Superior temporal gyrus (tissue), 1 donor: ENCODE measurements at regions not wholly inside any gene's neighbourhood (a gene's known extent, or its start where the extent isn't known, plus 50 kb on each side); places are given as distances from the start of the nearest gene placed in this dataset.

ENCODE experiments used
- DNase-seq: peaks from one replicate; pipeline ENCODE4 v3.0.0-alpha.2; 2016; ENCODE audit errors: extremely low spot score

DNA sequence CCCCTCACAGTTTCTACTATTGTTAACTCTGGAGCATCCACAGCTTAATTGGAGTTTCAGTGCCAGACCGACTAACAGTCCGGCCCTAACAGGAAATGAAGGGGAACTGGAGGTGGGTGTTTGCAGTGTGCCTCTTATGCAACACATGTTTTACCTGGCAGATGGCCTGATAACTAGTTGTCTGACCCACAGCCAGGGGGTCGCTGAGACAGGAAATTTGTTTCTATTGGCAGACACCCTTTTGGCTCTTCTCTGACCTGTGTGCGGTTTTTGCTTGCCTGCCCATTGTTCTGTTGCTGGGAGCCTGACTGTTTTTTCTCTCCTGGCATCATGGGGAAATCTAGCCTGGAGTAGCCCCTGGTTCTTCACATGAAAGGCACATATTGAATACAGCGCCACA lies 1329.8 kb downstream of the DSC3 start:
- no peak for DNase-seq

DNA sequence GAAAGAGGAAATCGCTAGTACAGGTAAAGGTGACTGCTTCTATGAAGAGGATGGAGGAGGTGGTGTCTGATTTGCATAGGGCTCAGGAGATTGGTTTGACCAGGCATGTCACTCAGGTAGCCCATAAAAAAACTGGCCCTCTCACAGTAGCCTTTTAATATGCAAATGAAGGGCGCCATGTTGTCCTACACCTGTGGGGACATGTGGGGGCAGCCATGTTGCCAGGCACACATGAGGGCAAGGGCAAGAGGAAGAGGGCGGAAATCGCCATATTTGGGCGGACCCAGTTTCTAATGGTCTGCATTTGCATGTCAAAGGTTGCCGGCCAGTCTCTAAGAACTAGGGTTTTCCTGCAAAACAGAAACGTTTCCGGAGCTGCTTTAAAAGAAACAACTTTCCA lies 1330.6 kb downstream of the DSC3 start:
- no peak for DNase-seq

DNA sequence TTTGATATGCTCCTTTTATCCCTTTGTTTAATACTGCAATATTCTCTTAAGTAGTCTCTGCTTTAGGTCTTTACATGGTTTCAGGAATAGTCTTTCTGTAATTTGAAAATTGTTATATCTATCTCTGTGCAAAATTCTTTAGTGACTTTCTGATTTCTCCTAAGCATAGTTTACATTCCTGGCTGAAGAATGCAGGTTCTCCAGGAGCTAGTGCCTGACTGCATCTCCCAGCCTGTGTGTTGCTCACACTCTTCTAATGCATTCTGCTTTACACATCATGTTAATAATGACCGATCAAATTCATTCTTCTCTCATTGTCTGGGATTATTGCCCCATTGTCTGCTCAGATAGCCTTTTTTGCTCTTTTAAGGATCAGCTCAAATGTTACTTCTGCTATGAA lies 1349.2 kb downstream of the DSC3 start:
- DNase-seq = no peak

DNA sequence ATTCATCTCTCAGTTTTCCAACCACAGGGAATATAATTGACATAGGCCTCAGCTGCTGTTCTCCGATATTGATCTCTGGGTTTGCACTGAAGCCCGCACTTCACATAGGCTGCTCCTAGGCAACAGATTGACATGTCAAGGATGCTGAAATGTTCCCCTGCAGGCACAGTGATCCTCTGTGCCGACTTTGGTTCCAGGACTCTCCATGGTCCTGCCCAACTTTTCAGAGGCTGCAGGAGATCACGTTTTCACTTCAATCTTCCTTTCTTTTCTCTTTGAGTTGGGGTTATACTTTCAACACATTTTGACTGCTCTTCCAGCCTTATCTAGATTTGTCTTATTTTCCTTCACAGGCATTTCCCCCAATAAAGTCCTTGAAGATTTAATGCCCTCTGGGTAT lies 1361.0 kb downstream of the DSC3 start:
- no peak for DNase-seq

DNA sequence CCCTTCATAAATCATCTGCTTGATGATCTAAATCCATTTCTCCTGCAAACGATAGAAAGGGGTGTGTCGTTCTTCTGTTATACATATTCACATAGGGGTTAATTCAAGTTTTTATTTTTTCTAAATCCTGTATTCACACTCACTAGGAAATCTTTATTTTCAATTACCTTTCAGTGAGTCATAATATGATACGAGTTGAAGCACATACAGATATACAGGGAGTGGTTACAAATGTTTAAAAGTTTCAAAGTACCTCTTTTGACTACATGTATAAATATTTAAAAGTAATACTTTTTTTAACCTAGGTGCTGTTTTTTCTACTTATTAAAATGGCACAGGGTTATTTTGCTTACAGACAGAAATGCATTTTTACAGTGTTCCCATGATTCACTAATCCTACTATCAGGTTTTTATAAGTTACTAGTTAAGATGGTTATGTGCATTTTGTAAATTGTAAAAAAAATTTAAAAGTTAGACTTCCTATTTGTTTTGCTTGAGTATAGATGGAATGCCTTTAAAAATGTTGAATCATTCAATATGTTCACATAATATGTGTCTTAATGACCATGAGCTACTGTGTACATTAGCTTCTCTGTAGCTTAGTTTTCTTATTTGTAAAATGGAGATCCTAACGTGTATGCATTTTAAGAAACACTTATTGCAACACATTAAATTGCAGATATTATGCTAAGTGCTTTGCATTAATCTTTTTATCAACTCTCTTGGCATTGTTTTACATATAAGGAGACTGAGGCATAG lies 1378.1 kb downstream of the DSC3 start:
- DNase-seq = no peak

DNA sequence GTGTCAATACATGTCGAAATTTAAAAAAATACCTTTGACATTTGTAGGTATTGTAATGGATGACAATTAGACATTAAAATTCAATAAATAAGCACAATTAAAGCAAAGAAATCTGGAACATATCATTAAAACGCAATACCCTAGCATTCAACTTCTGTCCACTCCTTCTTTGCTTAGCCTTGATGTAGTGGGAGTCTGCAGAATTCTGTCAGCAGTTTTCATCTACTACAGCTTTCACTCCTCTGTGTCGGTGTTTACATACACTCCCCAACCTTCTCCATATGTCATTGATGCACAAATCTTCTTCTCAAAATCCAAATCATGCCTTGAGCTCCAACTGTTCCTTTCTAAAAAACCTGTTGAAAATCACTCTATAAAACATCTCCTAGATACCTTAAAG lies 1380.6 kb downstream of the DSC3 start:
- DNase-seq = no peak

DNA sequence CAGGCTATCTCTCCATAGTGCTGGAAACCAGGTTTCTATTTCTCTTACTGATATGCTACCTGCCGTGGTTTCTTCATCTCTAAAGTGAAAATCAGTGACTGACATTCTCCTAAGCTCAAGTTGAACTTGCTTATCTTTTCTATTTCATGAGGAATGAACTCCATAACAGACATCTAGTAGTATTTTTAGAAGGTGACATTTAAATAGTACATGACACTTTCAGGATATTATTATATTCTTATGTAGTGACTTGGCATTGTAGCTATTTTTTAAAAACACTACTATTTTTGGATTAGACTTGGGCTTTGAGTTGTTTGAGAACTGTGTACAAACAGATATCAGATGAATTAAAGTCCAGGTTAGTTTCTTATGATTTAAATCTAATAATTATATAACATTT lies 1381.8 kb downstream of the DSC3 start:
- DNase-seq = no peak

DNA sequence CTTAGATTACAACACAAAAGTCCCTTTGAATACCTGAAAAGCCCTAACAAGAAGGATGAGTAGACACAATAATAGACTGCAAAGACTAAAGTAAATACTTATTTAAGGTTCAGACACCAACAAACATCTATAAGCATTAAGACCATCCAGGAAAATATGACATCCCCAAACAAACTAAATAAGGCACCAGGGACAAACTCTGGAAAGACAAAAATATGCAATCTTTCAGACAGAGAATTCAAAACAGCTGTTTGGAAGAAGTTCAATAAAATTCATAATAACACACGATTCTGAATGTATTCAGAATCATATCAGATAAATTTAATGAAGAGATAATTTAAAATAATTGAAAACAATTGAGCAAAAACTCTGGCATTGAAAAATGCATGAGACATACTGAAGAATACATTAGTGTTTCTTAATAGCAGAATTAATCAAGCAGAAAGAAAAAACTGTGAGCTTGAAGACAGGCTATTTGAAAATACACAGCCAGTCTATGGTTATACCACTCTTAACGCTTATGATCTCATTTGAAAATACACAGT lies 1388.8 kb downstream of the DSC3 start:
- no peak for DNase-seq

DNA sequence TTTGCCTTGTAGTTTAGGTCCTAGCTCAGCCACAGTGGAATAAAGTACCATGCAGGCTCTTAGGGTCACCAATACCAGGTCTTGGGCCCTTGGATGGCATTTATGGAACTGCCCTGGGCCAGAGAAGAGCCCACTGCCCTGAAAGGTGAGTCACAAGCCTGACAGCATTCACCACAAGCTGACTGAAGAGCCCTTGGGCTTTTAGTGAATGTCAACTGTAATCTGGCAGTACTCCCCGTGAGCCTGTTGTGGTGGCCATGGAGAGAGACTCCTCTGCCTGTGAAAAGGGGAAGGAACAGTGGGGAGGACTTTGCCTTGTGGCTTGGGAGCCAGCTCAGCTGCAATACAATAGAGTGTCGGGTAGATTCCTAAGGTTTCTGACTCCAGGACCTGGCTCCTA lies 1389.7 kb downstream of the DSC3 start:
- no peak for DNase-seq

DNA sequence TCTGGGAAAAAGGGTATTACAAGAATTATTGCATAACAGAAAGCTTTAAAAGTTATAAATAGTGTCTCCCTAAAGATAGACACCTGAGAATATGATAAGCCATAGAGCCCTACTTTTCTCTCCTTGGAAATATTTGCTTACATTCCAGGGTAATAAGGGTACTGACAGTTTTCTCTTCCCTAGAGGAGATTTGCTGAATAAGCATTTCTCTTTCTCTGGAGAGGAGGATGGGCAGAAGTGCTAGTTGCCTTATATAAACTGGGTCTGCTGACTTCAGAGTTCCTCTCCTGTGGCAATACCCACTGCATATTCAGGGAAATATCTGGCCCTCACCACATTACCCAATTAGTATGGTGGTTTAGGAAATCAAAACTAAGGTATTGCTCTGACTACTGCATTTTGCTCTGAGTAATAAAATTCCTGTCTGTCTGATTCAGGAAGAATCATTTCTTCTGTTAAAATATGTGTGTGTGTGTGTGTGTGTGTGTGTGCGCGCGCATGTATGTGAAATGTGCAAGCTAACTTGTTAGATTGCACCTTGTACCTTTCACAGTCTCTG lies 1391.3 kb downstream of the DSC3 start:
- DNase-seq = no peak

DNA sequence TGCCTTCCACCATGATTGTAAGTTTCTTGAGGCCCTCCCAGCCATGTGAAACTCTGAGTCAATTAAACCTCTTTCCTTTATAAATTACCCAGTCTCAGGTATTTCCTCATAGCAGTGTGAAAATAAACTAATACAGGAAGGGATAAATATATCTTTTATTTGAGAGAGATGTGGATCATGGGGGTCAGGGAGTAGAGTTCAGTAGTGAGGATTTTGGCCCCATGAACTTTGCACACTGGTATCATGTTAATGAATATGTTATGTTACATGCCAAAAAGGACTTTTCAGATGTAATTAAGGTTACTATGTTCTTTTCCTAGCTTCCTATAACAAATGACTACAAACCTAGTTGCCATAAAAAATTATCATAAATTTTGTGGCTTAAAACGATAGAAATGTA lies 1393.7 kb downstream of the DSC3 start:
- DNase-seq = no peak

DNA sequence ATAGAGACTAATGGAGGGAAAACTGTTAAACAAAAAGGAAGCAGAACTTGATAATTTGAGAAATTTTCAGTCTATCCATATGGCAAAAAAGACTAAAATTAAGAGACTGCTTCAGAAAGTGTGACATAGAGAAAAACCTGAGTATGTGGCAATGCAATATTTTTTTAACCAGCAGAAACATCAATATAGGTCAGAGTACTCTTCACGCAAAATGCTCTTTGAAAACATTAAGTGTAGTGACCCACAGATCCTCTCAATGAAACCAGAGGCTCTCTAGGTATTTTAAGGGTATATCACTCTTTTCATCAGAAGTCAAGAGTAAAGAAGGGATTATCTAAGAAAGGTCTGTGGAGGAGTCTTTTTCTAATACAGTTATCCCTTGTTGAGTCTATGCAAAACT lies 1394.8 kb downstream of the DSC3 start:
- no peak for DNase-seq

DNA sequence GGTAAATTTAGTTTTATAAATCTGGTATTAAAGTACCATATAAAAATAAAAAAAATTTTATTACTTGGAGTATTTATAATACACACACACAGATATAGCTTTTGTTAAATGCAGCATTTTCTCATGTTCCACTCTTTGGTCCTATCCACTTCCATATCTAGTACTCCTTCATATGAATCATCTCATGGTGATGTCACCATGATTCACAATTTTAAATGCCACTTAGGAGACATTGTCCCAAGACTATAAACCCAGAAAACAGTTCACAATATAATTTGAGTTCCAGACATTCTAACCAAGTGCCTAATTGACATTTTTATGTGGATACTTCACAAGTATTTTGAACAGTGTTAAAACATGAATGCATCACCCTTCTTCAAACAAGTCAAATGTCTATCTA lies 1398.3 kb downstream of the DSC3 start:
- DNase-seq = no peak

DNA sequence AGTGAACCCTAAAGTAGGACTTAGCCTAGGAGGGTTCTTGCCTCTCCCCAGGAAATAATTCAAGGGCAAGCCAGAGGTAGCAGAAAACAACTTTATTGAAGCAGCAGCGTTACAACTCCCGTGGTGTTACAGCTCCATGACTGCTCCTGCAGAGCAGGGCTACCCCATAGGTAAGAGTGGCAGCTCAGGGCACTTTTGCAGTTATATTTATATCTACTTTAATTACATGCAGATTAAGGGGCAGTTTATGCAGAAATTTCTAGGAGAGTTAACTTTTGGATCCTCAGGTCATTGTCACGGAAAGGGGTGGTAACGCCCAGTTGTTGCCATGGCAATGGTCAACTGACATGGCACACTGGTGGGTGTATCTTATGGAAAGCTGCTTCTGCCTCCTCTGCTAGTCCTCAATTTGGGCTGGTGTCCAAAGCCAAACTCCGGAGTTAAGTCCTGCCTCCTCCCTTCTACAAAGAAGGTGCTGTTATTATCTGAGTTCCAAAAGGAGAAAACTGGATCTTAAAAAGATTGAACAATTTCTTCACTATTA lies 1413.0 kb downstream of the DSC3 start:
- DNase-seq = no peak

DNA sequence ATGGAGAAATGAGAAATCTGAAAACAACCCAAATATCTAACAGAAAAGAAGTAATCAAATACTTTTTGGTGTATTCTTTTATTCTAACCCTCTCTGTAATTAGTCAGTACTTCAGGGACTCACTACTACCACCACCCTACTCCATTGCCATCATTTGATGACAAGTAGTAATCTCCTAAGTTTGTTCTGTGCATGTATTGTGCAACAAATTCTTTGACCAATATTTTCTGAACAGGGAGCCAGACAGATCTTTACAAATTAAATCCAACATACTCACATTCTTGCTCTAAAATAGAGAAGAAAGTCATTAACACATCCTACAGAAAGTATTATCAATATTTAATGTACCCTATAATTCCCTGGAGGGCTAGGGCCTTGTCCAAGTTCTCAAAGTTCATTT lies 1416.4 kb downstream of the DSC3 start:
- no peak for DNase-seq

DNA sequence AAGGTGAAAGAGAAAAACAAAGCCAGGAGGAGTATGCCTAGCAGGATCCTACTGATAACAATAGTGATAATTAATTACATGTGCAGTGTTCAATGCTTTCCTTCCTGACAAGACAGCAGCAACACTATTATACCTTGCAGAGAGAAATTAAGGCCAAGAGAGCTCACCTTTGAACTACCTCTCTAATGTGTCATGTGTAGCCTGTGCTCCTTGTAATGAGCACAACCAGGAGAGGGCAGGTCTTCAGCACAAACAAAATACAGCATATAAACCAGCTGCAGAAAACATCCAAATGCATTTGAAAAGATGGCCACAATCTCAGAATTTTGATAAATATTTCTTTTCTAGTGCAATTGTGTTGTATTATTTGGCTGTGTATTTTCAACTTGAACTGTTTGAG lies 1425.7 kb downstream of the DSC3 start:
- no peak for DNase-seq

DNA sequence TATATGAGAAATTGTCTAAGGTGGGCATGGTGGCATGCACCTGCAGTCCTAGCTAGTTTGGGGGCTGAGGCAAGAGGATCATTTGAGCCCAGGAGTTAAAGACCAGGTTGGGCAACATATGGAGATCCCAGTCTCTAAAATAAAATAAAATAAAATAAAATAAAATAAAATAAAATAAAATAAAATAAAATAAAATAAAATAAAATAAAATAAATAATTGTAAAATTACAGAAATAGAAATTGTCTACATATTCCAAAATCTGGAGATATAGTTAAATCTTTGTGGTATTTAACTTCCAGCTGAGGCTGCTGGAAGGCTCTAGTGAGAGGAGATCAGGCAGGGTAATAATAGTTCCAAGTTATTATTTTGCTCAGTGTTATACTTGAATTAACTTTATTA lies 1432.1 kb upstream of the CDH2 start:
- DNase-seq = no peak

DNA sequence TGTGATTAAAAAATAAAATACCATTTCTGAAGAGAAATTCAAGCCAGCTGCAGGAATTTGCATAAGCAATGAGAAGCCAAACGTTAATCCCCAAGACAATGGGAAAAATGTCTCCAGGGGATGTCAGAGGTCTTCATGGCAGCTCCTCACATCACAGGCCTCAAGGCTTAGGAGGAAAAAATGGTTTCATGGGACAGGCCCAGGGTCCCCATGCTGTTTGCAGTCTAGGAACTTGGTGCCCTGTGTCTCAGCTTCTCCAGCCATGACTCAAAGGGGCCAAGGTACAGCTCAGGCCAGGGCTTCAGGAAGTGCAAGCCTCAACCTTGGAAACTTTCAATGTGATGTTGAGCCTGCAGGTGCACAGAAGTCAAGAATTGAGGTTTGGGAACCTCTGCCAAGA lies 1428.4 kb upstream of the CDH2 start:
- DNase-seq = no peak

DNA sequence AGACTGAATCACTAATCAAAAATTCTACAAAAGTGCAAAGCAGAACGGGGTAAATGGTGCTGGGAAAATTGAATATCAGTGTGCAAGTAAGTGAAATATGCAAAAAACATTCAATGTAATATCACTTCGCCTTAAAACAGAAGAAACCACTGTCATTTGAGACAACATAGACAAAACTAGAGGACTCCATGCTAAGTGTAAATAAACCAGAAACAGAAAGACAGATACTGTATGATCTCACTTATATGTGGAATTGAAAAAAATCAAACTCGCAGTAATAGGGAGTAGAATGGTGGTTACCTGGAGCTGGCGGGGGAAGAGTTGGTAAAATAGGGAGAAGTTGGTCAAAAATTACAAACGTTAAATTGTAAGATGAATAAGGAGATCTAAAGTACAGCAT lies 1420.0 kb upstream of the CDH2 start:
- DNase-seq = no peak

DNA sequence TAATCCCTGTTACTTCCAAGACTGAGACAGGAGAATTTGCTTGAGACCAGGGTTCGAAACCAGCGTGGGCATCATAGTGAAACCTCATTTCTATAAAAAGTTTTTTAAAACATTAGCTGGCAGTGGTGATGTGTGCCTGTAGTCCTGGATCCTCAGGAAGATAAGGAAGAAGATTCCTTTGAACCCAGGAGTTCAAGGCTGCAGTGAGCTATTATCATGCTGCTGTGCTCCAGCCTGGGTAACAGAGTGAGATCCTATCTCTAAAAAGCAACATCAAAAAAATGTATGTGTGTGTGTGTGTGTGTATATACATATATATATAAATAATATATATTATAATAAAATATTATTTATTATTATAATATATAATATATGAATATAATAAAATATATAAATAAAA lies 1417.6 kb upstream of the CDH2 start:
- no peak for DNase-seq

DNA sequence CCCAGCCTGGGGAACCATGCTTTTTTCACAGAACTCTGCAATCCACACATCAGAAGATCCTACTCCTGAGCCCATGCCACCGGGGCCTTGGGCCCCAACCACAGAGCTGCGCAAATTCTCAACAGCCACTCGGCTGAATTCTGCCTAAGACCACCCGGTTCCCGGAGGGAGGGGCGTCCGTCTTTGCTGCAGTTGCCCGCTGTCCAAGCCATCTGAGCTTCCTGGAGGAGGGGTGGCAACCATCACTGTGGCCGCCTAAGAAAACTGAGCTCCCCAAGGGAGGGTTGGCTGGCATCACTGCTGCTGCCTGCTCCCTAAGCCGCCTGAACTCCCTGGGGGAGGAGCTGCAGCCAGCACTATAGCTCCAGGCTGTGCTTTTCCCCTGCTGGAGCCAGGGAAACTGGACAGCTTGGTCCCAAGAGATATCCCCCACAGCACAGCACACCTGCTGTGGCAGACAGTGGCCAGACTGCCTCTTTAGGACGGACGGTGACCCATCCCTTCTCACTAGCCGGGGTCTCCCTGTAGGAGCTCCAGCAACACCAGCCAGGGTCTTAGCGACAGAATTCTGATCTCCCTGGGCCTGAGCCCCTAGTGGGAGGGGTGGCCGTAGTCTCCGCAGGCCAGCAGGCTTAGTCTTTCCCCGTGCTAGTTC lies 1411.6 kb upstream of the CDH2 start:
- no peak for DNase-seq

DNA sequence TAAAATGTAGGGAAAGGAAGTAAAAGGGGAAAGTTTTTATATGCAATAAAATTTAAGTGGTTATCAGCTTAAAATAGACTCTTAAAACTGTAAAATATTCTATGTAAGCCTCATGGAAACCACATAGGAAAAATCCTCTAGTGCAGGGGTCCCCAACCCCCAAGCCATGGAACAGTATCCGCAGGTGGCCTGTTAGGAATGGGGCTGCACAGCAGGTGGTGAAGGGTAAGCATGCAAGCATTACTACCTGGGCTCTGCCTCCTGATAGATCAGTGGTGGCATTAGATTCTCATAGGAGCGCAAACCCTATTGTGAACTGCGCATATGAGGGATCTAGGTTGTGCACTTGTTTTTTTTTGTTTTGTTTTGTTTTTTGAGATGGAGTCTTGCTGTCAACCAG lies 1409.3 kb upstream of the CDH2 start:
- no peak for DNase-seq

DNA sequence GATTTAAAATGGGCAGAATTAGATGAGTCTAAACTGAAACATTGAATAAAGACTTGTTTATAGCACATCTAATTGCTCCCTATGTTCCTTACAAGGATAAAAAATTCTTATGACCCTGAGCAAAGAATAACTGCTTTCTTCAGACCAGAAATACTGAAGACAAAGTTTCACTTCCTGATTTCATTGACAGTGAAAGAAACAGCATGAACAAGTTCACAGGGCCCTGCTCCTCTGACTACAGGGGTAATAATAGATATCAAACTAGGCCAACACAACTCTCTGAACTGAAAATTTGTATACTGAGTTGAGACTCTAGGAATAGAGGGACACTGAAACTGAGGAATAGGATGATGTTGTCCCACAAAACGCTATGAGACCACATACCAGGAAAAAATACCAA lies 1383.3 kb upstream of the CDH2 start:
- no peak for DNase-seq
